GM12865 (cell line): ENCODE measurements at regions not wholly inside any gene's neighbourhood (a gene's known extent, or its start where the extent isn't known, plus 50 kb on each side); places are given as distances from the start of the nearest gene placed in this dataset.

Experiments
- DNase-seq: peaks from one replicate; pipeline ENCODE4 v3.0.0; 2010; ENCODE audit warnings: low read depth
- H3K4me3 ChIP-seq: 2 replicates; pipeline ENCODE4 v1.5.1; 2011; ENCODE audit warnings: mild to moderate bottlenecking, low read depth, low read length, control low read depth
- CTCF ChIP-seq: IDR thresholded peaks from 2 replicates; pipeline ENCODE4 v1.5.1; 2011; ENCODE audit warnings: low read length, control low read depth, low read depth, inconsistent platforms; ENCODE audit not compliant: insufficient read depth; ENCODE audit errors: missing control alignments

GRCh38 chr19:28500982-28501630 is 711.8 kb downstream of the UQCRFS1 start:
- H3K4me3 ChIP-seq, result no peak overlapping the region
- no peak for TF ChIP-seq CTCF
- no peak for DNase-seq

- TF ChIP-seq CTCF, result no peak
- DNase-seq, result no peak
- H3K4me3 ChIP-seq, result no peak overlapping the region
These were observed 712.7 kb downstream of the UQCRFS1 start for GRCh38 chr19:28500296-28500695.

- TF ChIP-seq CTCF, result no peak
- no peak for DNase-seq
- H3K4me3 ChIP-seq, result no peak overlapping the region
These were observed 714.5 kb downstream of the UQCRFS1 start for GRCh38 chr19:28498404-28498976.

- no peak for TF ChIP-seq CTCF
- DNase-seq, result no peak
- no peak overlapping the region for H3K4me3 ChIP-seq
These were observed 715.1 kb downstream of the UQCRFS1 start for GRCh38 chr19:28497887-28498286.

- TF ChIP-seq CTCF, result no peak
- DNase-seq, result no peak
- no peak overlapping the region for H3K4me3 ChIP-seq
These were observed 715.8 kb downstream of the UQCRFS1 start for GRCh38 chr19:28497137-28497536.

GRCh38 chr19:28495046-28495445 is 717.9 kb downstream of the UQCRFS1 start:
- H3K4me3 ChIP-seq, result no peak overlapping the region
- DNase-seq, result no peak
- TF ChIP-seq CTCF, result no peak

- no peak for DNase-seq
- no peak for TF ChIP-seq CTCF
- H3K4me3 ChIP-seq, result no peak overlapping the region
These were observed 718.5 kb downstream of the UQCRFS1 start for GRCh38 chr19:28494461-28494860.
